Testis (tissue), 2 donors: ENCODE measurements at regions not wholly inside any gene's neighbourhood (a gene's known extent, or its start where the extent isn't known, plus 50 kb on each side); places are given as distances from the start of the nearest gene placed in this dataset.

Source experiments
- DNase-seq: peaks from one replicate; pipeline ENCODE4 v3.0.0-alpha.2; 2019
- H3K27ac ChIP-seq, 2 donors: fragments of 200-600 bp; sonication (generic); one replicate each; pipeline ENCODE4 v1.5.1; 2019
- H3K27me3 ChIP-seq: fragments of 200-600 bp; sonication (generic); one replicate; pipeline ENCODE4 v1.5.1; 2019
- H3K36me3 ChIP-seq: fragments of 200-600 bp; sonication (generic); one replicate; pipeline ENCODE4 v1.5.1; 2017; ENCODE audit warnings: low read depth; ENCODE audit errors: missing control alignments
- H3K4me1 ChIP-seq: fragments of 200-600 bp; sonication (generic); one replicate; pipeline ENCODE4 v1.5.1; 2019
- H3K4me3 ChIP-seq, 2 donors: fragments of 200-600 bp; sonication (generic); one replicate each; pipeline ENCODE4 v1.5.1; 2017 to 2019
- H3K9me3 ChIP-seq: fragments of 200-600 bp; sonication (generic); one replicate; pipeline ENCODE4 v1.5.1; 2017
- CTCF ChIP-seq, 3 experiments: fragments of 450-650 bp in 2 of 3; fragments of 200-600 bp in 1 of 3; sonication (generic) in 1 of 3; IDR thresholded peaks; one replicate each; pipeline ENCODE4 v1.5.1; 2016 to 2019; ENCODE audit warnings: antibody characterized with exemption in 3 of 3, mild to moderate bottlenecking in 2 of 3, moderate library complexity in 1 of 3
- POLR2A ChIP-seq: fragments of 450-650 bp; IDR thresholded peaks from one replicate; pipeline ENCODE4 v1.6.1; 2017; ENCODE audit warnings: antibody characterized with exemption, mild to moderate bottlenecking, moderate library complexity
- WGBS, 2 donors: methylation state at CpG; one replicate each; pipeline ENCODE4 v1.1.5; 2018; 5-methylcytosine and 5-hydroxymethylcytosine counted together
- intact Hi-C: fragments of 100-400 bp; cut with DNase I; formaldehyde crosslinking; loops from one replicate; pipeline ENCODE4 v1.15.1; 2023; ENCODE audit warnings: low total_unique reads

DNA sequence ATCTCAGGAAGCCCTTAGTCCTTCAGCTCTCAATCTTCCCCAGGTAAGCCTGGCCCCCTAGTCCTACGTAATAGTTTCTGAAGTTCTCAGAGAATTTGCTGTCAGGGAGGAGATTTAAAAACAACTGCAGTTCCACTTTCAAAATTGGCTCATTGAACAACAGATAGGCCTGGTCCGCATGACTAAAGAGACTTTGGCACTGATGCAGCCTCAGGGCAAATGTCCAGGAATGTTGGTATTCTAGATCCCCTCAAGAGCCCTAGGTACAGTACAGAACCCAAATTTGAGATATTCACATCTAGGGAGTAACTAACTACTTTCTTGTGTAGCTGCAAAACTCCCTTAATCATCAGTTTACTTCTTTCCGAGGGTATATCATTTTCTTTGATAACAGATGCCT lies 162.8 kb downstream of the GABRG2 start:
- no peak for DNase-seq
- TF ChIP-seq CTCF (IDR thresholded peaks at IDR 0.05) (no peak), POLR2A (no peak)
- WGBS, 2 donors, result 64 to 80% methylated on average over 3 of the region's 3 CpGs

DNA sequence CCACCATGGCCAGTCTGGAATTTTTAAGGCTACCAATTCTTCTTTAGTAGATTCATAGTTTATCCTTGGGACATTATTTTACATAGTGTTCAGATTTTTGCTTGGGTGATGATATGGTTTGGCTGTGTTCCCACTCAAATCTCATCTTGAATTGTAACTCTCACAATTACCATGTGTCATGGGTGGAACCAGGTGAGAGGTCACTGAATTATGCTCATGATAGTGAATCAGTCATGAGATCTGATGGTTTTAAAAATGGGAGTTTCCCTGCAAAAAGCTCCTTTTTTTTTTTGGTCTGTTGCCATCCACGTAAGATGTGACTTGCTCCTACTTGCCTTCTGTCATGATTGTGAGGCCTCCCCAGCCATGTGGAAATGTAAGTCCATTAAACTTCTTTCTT lies 163.9 kb downstream of the GABRG2 start:
- Histone ChIP-seq H3K4me3 (no peak overlapping the region), H3K9me3 (no peaks in the 10 kb centered on the region), H3K27ac (no peak overlapping the region), H3K36me3 (no peaks in the 10 kb centered on the region), H3K27me3 (no peaks in the 10 kb centered on the region), H3K4me1 (no peaks in the 10 kb centered on the region)
- no peak for DNase-seq
- TF ChIP-seq CTCF (IDR thresholded peaks at IDR 0.05) (no peak), POLR2A (no peak)
- 54 to 61% methylated on average over 1 of the region's 1 CpG for WGBS, 2 donors
- intact Hi-C loops, result no loop called here

More for the DNA sequence above, 162.8 kb downstream of the GABRG2 start:
- intact Hi-C loops, result no loop called here
- H3K27me3 ChIP-seq, result no peaks in the 10 kb centered on the region
- H3K27ac ChIP-seq, result no peak overlapping the region
- no peaks in the 10 kb centered on the region for H3K4me1 ChIP-seq
- no peaks in the 10 kb centered on the region for H3K36me3 ChIP-seq
- H3K9me3 ChIP-seq, result no peaks in the 10 kb centered on the region
- no peak overlapping the region for H3K4me3 ChIP-seq

GRCh38 chr5:162240734-162241133 lies 173.2 kb downstream of the GABRG2 start:
- no peak overlapping the region for H3K27ac ChIP-seq
- TF ChIP-seq CTCF (IDR thresholded peaks at IDR 0.05) (no peak), POLR2A (no peak)
- no peaks in the 10 kb centered on the region for H3K36me3 ChIP-seq
- intact Hi-C loops, result no loop called here
- H3K9me3 ChIP-seq, result no peaks in the 10 kb centered on the region
- no peak overlapping the region for H3K4me3 ChIP-seq
- H3K4me1 ChIP-seq, result no peaks in the 10 kb centered on the region
- no peak for DNase-seq
- no peaks in the 10 kb centered on the region for H3K27me3 ChIP-seq

DNA sequence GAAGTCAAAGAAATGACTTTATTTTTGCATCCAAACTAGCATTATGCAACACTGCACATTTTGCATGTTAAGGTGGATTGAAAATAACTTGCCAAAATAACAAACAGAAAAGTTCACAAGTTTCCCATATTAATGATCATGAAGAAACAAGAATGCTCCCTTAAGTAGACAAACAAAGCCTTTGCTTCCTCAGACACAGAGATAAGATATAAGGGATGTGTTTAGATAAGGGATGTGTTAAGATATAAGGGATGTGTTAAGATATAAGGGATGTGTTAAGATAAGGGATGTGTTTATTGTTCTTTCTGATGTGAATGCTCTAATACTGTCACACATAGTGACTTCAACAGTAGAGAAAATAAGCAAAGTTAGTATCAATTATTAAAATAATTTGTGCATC lies 174.8 kb downstream of the GABRG2 start:
- Histone ChIP-seq H3K27me3 (no peaks in the 10 kb centered on the region), H3K4me3 (no peak overlapping the region), H3K9me3 (no peaks in the 10 kb centered on the region), H3K4me1 (no peaks in the 10 kb centered on the region), H3K27ac (no peak overlapping the region), H3K36me3 (no peaks in the 10 kb centered on the region)
- TF ChIP-seq POLR2A, result no peak
- TF ChIP-seq CTCF (IDR thresholded peaks at IDR 0.05), result no peak
- intact Hi-C loops, result no loop called here
- no peak for DNase-seq

DNA sequence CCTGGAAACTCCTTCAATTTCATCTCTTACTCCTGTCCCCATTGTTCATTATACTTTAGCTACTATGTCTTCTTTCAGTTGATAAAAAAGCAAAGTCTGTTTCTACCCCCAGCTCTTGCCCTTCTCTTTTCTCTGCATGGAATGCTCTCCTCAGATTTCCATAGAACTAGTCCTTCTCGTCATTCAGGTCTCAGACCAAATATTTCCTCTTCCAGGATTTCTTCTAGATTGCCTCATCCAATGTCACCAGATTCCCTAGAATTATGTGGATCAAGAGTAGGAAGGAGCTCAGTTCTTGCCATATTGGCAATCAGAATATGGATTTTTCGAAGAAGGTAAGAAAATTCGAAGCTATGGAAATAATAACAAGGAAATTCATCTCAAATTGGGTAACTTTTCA lies 176.1 kb downstream of the GABRG2 start:
- TF ChIP-seq CTCF (IDR thresholded peaks at IDR 0.05) (no peak), POLR2A (no peak)
- Histone ChIP-seq H3K36me3 (no peaks in the 10 kb centered on the region), H3K9me3 (no peaks in the 10 kb centered on the region), H3K27me3 (no peaks in the 10 kb centered on the region), H3K27ac (no peak overlapping the region), H3K4me1 (no peaks in the 10 kb centered on the region), H3K4me3 (no peak overlapping the region)
- WGBS, 2 donors, result 80 to 82% methylated on average over 3 of the region's 3 CpGs
- no peak for DNase-seq
- intact Hi-C loops, result no loop called here
